B cell (primary cell): ENCODE measurements at regions not wholly inside any gene's neighbourhood (a gene's known extent, or its start where the extent isn't known, plus 50 kb on each side); places are given as distances from the start of the nearest gene placed in this dataset.

ENCODE experiments used
- ATAC-seq: fragments of 200-7000 bp; cut with Tn5 transposase; one replicate; pipeline ENCODE4 v1.10.0; 2021; ENCODE audit warnings: low read depth, mild to moderate bottlenecking, moderate number of reproducible peaks, moderate library complexity
- CTCF ChIA-PET: fragments of 350-600 bp; sonication (Branson Sonifier 250); formaldehyde crosslinking; loops from one replicate; lab custom pipeline; 2021; ENCODE audit warnings: antibody characterized with exemption, inconsistent platforms; lab: Charles Lee
- POLR2A ChIA-PET: fragments of 350-600 bp; sonication (Branson Sonifier 250); formaldehyde crosslinking; loops from one replicate; lab custom pipeline; 2021; ENCODE audit warnings: antibody characterized with exemption; lab: Charles Lee
- DNase-seq: peaks from one replicate; pipeline ENCODE4 v3.0.0; 2013
- H2AFZ ChIP-seq: 2 replicates; pipeline ENCODE4 v1.6.1; 2012; ENCODE audit warnings: mild to moderate bottlenecking, low read depth, low read length; ENCODE audit not compliant: insufficient read depth, poor library complexity, severe bottlenecking
- H3K27ac ChIP-seq, 2 donors: 1 replicate in 1 of 2; 2 replicates in 1 of 2; pipeline ENCODE4 v1.5.1; 2012 to 2013; ENCODE audit warnings: low read length in 2 of 2, mild to moderate bottlenecking in 2 of 2, moderate library complexity in 1 of 2
- H3K27me3 ChIP-seq, 4 experiments: fragments of 200-600 bp in 1 of 4; sonication (generic) in 1 of 4; replicated peaks in 1 of 4; 1 replicate in 2 of 4; 2 replicates in 2 of 4; pipeline versions ENCODE4 v1.6.1 to v1.7.0; 2013 to 2016; ENCODE audit warnings: low read length in 3 of 4, mild to moderate bottlenecking in 2 of 4, mixed read lengths in 1 of 4, moderate library complexity in 1 of 4; ENCODE audit not compliant: insufficient read depth in 4 of 4, control insufficient read depth in 3 of 4; ENCODE audit errors: control extremely low read depth in 1 of 4
- H3K36me3 ChIP-seq, 2 experiments: replicated peaks in 1 of 2; 1 replicate in 1 of 2; 2 replicates in 1 of 2; pipeline versions ENCODE4 v1.6.1 to v1.7.1; 2013; ENCODE audit warnings: low read length in 1 of 2; ENCODE audit not compliant: insufficient read depth in 2 of 2, control insufficient read depth in 1 of 2; ENCODE audit errors: control extremely low read depth in 1 of 2, extremely low read depth in 1 of 2
- H3K4me1 ChIP-seq, 2 donors: fragments of 200-600 bp in 1 of 2; sonication (generic) in 1 of 2; 1 replicate in 1 of 2; 2 replicates in 1 of 2; pipeline versions ENCODE4 v1.5.1 to v1.6.1; 2013 to 2017; ENCODE audit warnings: low read length in 2 of 2; ENCODE audit not compliant: control insufficient read depth in 2 of 2, insufficient read depth in 2 of 2
- H3K4me2 ChIP-seq: replicated peaks from 2 replicates; pipeline ENCODE3; 2012; ENCODE audit warnings: mild to moderate bottlenecking, low read depth, low read length; ENCODE audit not compliant: poor library complexity, severe bottlenecking
- H3K4me3 ChIP-seq, 5 experiments: fragments of 200-600 bp in 1 of 5; sonication (generic) in 1 of 5; 1 replicate in 3 of 5; 2 replicates in 2 of 5; pipeline versions ENCODE4 v1.5.1 to v1.7.0; 2011 to 2016; ENCODE audit warnings: low read length in 4 of 5, mild to moderate bottlenecking in 4 of 5, low read depth in 2 of 5, control low read depth in 1 of 5, moderate library complexity in 1 of 5; ENCODE audit not compliant: insufficient read depth in 1 of 5; ENCODE audit errors: control extremely low read depth in 1 of 5, extremely low read depth in 1 of 5
- H3K79me2 ChIP-seq: fragments of 200-600 bp; sonication (generic); one replicate; pipeline ENCODE4 v1.6.0; 2016; ENCODE audit warnings: low read length; ENCODE audit not compliant: control insufficient read depth, insufficient read depth
- H3K9ac ChIP-seq: fragments of 200-600 bp; sonication (generic); 2 replicates; pipeline ENCODE4 v1.6.1; 2017; ENCODE audit warnings: mild to moderate bottlenecking, low read length, moderate library complexity
- H3K9me3 ChIP-seq, 3 donors: one replicate each; pipeline versions ENCODE4 v1.6.1 to v1.7.1; 2013; ENCODE audit warnings: low read length in 2 of 3; ENCODE audit not compliant: control insufficient read depth in 2 of 3, insufficient read depth in 1 of 3; ENCODE audit errors: control extremely low read depth in 1 of 3
- H4K20me1 ChIP-seq: 2 replicates; pipeline ENCODE4 v1.6.0; 2012; ENCODE audit warnings: mild to moderate bottlenecking, low read length; ENCODE audit not compliant: insufficient read depth, control insufficient read depth, poor library complexity, severe bottlenecking
- H3K27ac Mint-ChIP-seq: one replicate; pipeline ENCODE4 v1.8.0; 2021; ENCODE audit warnings: mixed read lengths
- H3K27me3 Mint-ChIP-seq: one replicate; pipeline ENCODE4 v1.8.0; 2021; ENCODE audit warnings: mixed read lengths
- H3K4me1 Mint-ChIP-seq: one replicate; pipeline ENCODE4 v1.8.0; 2021; ENCODE audit warnings: mixed read lengths
- H3K4me3 Mint-ChIP-seq: one replicate; pipeline ENCODE4 v1.8.0; 2021; ENCODE audit warnings: mixed read lengths
- H3K9me3 Mint-ChIP-seq: one replicate; pipeline ENCODE4 v1.8.0; 2022; ENCODE audit warnings: mixed read lengths; ENCODE audit not compliant: insufficient read depth
- EZH2 ChIP-seq: IDR thresholded peaks from 2 replicates; pipeline ENCODE4 v1.6.1; 2012; ENCODE audit warnings: borderline replicate concordance, low read depth, mild to moderate bottlenecking, moderate library complexity, low read length; ENCODE audit not compliant: insufficient read depth, poor library complexity, severe bottlenecking
- WGBS: methylation state at CpG from one replicate; pipeline ENCODE4 v1.1.5; 2013; ENCODE audit warnings: missing lambda C conversion rate; ENCODE audit not compliant: insufficient coverage; 5-methylcytosine and 5-hydroxymethylcytosine counted together
- intact Hi-C: fragments of 100-400 bp; cut with micrococcal nuclease; formaldehyde crosslinking; loops from one replicate; pipeline ENCODE4 v1.10.0; 2022
- TF ChIP-seq, protein P1 (sequence below): fragments of 200-600 bp; IDR thresholded peaks from one replicate; pipeline ENCODE4 v1.8.0; 2022; ENCODE audit warnings: antibody characterized with exemption, mild to moderate bottlenecking

DNA sequence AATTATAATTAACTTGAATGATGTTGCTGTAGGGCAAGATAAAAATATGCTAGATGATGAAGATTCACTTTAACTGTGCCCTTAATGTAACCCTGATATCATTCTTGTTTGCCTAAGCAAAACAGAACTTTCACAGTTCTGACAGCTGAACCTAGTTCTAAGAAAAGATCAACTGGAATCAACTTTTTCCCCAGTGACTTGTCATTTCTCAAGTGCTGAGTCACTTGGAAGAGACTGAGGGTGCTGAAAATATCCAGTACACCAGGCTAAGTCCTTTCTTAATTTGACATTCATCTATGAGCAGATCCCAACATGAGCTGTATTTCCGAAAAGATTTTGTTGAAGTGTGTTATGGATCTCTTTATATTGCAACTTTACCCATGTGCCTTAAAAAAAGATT, 140.4 kb downstream of the MID1IP1 start:
- no peak overlapping the region for H3K9ac ChIP-seq
- H3K27me3 Mint-ChIP-seq: no peaks in the 10 kb centered on the region
- POLR2A ChIA-PET: no interaction called here
- ATAC-seq (no peak), DNase-seq (no peak)
- no peaks in the 10 kb centered on the region for H3K36me3 ChIP-seq
- no peak overlapping the region for H3K4me3 Mint-ChIP-seq
- peaks cover 2% of the 10 kb centered on the region for H3K9me3 Mint-ChIP-seq
- CTCF ChIA-PET: no interaction called here
- H3K4me2 ChIP-seq: no peak overlapping the region
- no peaks in the 10 kb centered on the region for H3K79me2 ChIP-seq
- H3K27me3 ChIP-seq: no peaks in the 10 kb centered on the region
- H4K20me1 ChIP-seq: no peaks in the 10 kb centered on the region
- no peaks in the 10 kb centered on the region for H3K9me3 ChIP-seq
- H3K4me3 ChIP-seq: no peak overlapping the region
- H3K4me1 ChIP-seq: no peaks in the 10 kb centered on the region
- intact Hi-C loops: no loop called here
- H3K27ac ChIP-seq: no peak overlapping the region
- TF ChIP-seq EZH2: no peak
- TF ChIP-seq, protein P1, sequence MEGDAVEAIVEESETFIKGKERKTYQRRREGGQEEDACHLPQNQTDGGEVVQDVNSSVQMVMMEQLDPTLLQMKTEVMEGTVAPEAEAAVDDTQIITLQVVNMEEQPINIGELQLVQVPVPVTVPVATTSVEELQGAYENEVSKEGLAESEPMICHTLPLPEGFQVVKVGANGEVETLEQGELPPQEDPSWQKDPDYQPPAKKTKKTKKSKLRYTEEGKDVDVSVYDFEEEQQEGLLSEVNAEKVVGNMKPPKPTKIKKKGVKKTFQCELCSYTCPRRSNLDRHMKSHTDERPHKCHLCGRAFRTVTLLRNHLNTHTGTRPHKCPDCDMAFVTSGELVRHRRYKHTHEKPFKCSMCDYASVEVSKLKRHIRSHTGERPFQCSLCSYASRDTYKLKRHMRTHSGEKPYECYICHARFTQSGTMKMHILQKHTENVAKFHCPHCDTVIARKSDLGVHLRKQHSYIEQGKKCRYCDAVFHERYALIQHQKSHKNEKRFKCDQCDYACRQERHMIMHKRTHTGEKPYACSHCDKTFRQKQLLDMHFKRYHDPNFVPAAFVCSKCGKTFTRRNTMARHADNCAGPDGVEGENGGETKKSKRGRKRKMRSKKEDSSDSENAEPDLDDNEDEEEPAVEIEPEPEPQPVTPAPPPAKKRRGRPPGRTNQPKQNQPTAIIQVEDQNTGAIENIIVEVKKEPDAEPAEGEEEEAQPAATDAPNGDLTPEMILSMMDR: no peak
- no peaks in the 10 kb centered on the region for H3K4me1 Mint-ChIP-seq
- no peak overlapping the region for H3K27ac Mint-ChIP-seq
- H2AFZ ChIP-seq: no peak overlapping the region
- no CpG with 5 or more reads among the region's 1 CpG for WGBS

DNA sequence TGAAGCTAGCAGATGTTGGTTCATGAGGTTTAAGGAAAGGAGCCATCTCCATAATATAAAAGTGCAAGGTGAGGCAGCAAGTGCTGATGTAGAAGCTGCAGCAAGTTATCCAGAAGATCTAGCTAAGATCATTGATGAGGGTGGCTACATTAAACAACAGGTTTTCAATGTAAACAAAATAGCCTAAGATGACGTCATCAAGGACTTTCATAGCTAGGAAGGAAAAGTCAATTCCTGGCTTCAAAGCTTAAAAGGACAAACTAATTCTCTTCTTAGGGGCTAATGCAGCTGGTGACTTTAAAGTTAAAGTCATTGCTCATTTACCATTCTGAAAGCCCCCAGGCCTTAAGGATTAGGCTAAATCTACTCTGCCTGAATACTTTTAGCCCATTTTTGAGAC, 141.9 kb downstream of the MID1IP1 start:
- POLR2A ChIA-PET: interaction anchor here (0.6 kb wide), 1 partner anchor 16 kb away, joined by 3 read pairs; no protein-coding TSS in a partner anchor
- intact Hi-C loops: no loop called here

More for the DNA sequence above, 141.9 kb downstream of the MID1IP1 start:
- Mint-ChIP-seq H3K9me3 (peaks cover 2% of the 10 kb centered on the region), H3K27me3 (no peaks in the 10 kb centered on the region), H3K27ac (no peak overlapping the region), H3K4me1 (no peaks in the 10 kb centered on the region), H3K4me3 (no peak overlapping the region)
- no peak overlapping the region for H3K4me2 ChIP-seq
- TF ChIP-seq, protein P1: no peak
- no peak for TF ChIP-seq EZH2
- H4K20me1 ChIP-seq: no peaks in the 10 kb centered on the region
- DNase-seq (no peak), ATAC-seq (no peak)
- no peaks in the 10 kb centered on the region for H3K4me1 ChIP-seq
- no peak overlapping the region for H2AFZ ChIP-seq
- H3K36me3 ChIP-seq: no peaks in the 10 kb centered on the region
- no peaks in the 10 kb centered on the region for H3K27me3 ChIP-seq
- no peaks in the 10 kb centered on the region for H3K9me3 ChIP-seq
- H3K9ac ChIP-seq: no peak overlapping the region
- no peak overlapping the region for H3K4me3 ChIP-seq
- no peaks in the 10 kb centered on the region for H3K79me2 ChIP-seq
- CTCF ChIA-PET: no interaction called here
- no peak overlapping the region for H3K27ac ChIP-seq
- no CpG with 5 or more reads among the region's 1 CpG for WGBS
